ENCODE measurements at regions not wholly inside any gene's neighbourhood (a gene's known extent, or its start where the extent isn't known, plus 50 kb on each side); places are given as distances from the start of the nearest gene placed in this dataset.

DNA sequence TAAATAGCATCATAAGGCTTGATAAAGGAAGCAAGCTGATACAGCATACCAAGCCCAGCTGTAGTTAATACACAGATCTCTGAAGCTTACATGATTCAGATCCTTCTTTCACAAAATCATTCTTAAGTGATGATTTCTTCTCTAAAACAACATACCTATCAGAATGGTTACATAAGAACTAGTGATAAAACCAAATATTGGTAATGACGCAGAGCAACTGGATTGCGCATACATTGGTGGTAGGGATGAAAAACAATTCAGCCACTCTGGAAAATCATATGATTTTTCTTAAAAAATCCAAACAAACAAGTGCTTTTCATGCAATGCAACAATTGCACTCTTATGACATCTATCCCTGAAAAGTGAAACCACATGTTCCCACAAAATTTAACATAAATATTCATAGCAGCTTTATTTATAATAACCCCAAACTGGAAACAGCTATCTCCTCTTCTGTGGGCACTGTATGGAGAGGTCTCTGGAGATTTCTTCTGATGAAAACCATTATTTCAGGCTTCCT lies 153.6 kb upstream of the DSEL start:
- TF ChIP-seq, protein P1, sequence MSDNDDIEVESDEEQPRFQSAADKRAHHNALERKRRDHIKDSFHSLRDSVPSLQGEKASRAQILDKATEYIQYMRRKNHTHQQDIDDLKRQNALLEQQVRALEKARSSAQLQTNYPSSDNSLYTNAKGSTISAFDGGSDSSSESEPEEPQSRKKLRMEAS (IDR thresholded peaks at IDR 0.05) = no peak
- TF ChIP-seq, protein P2, sequence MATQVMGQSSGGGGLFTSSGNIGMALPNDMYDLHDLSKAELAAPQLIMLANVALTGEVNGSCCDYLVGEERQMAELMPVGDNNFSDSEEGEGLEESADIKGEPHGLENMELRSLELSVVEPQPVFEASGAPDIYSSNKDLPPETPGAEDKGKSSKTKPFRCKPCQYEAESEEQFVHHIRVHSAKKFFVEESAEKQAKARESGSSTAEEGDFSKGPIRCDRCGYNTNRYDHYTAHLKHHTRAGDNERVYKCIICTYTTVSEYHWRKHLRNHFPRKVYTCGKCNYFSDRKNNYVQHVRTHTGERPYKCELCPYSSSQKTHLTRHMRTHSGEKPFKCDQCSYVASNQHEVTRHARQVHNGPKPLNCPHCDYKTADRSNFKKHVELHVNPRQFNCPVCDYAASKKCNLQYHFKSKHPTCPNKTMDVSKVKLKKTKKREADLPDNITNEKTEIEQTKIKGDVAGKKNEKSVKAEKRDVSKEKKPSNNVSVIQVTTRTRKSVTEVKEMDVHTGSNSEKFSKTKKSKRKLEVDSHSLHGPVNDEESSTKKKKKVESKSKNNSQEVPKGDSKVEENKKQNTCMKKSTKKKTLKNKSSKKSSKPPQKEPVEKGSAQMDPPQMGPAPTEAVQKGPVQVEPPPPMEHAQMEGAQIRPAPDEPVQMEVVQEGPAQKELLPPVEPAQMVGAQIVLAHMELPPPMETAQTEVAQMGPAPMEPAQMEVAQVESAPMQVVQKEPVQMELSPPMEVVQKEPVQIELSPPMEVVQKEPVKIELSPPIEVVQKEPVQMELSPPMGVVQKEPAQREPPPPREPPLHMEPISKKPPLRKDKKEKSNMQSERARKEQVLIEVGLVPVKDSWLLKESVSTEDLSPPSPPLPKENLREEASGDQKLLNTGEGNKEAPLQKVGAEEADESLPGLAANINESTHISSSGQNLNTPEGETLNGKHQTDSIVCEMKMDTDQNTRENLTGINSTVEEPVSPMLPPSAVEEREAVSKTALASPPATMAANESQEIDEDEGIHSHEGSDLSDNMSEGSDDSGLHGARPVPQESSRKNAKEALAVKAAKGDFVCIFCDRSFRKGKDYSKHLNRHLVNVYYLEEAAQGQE (IDR thresholded peaks at IDR 0.05; ENCODE audit: low read depth) = no peak
- TF ChIP-seq TCF12 (IDR thresholded peaks at IDR 0.05; ENCODE audit: low read depth) = no peak
- TF ChIP-seq RAD21 (IDR thresholded peaks at IDR 0.05; ENCODE audit: low read depth) = no peak
- no peak for TF ChIP-seq CREB1 (IDR thresholded peaks at IDR 0.05; ENCODE audit: low read depth)
- no peak for TF ChIP-seq TEAD4 (IDR thresholded peaks at IDR 0.05)
- TF ChIP-seq EP300 (IDR thresholded peaks at IDR 0.05; ENCODE audit: borderline replicate concordance) = no peak
- TF ChIP-seq CEBPB (IDR thresholded peaks at IDR 0.05) = no peak
- no peak for TF ChIP-seq TAF1 (IDR thresholded peaks at IDR 0.05; ENCODE audit: low read depth)

Measured in Ishikawa (cell line).